ENCODE measurements at regions not wholly inside any gene's neighbourhood (a gene's known extent, or its start where the extent isn't known, plus 50 kb on each side); places are given as distances from the start of the nearest gene placed in this dataset.
"Not testable (repeated sequence)": the region's sequence is repeated elsewhere in the genome, so short reads cannot be mapped to it uniquely, and the experiment has no call there.

GRCh38 chr5:2810644-2811043, 59.2 kb upstream of the IRX2 start:
- Mint-ChIP-seq H3K4me1 (ENCODE audit: low read depth) (no peaks in the 10 kb centered on the region), H3K36me3 (ENCODE audit: low read depth) (no peaks in the 10 kb centered on the region), H3K9me3 (peaks cover 23% of the 10 kb centered on the region), H3K27ac (no peak overlapping the region), H3K4me3 (no peak overlapping the region), H3K27me3 (ENCODE audit: insufficient read depth) (peaks cover 1% of the 10 kb centered on the region; the same call in 1 of the 2 replicates)
- TF ChIP-seq CTCF (IDR thresholded peaks at IDR 0.05), result no peak
- no peak for DNase-seq

GRCh38 chr5:2807244-2807643, 55.8 kb upstream of the IRX2 start:
- DNase-seq; H3K4me1 Mint-ChIP-seq (ENCODE audit: low read depth); H3K36me3 Mint-ChIP-seq (ENCODE audit: low read depth); H3K27ac Mint-ChIP-seq; H3K27me3 Mint-ChIP-seq (ENCODE audit: insufficient read depth); H3K4me3 Mint-ChIP-seq: not testable (repeated sequence)
- peaks cover 13% of the 10 kb centered on the region for H3K9me3 Mint-ChIP-seq

GRCh38 chr5:2806176-2806575, 54.7 kb upstream of the IRX2 start:
- no peak for TF ChIP-seq CTCF (IDR thresholded peaks at IDR 0.05)
- H3K27ac Mint-ChIP-seq, result no peak overlapping the region
- no peaks in the 10 kb centered on the region for H3K4me1 Mint-ChIP-seq (ENCODE audit: low read depth)
- H3K27me3 Mint-ChIP-seq (ENCODE audit: insufficient read depth), result no peaks in the 10 kb centered on the region
- H3K4me3 Mint-ChIP-seq, result no peak overlapping the region
- peaks cover 13% of the 10 kb centered on the region for H3K9me3 Mint-ChIP-seq
- no peaks in the 10 kb centered on the region for H3K36me3 Mint-ChIP-seq (ENCODE audit: low read depth)
- no peak for DNase-seq

GRCh38 chr5:2805080-2805479, 53.6 kb upstream of the IRX2 start:
- H3K9me3 Mint-ChIP-seq, result peaks cover 13% of the 10 kb centered on the region
- no peak overlapping the region for H3K4me3 Mint-ChIP-seq
- H3K27me3 Mint-ChIP-seq (ENCODE audit: insufficient read depth), result no peaks in the 10 kb centered on the region
- H3K4me1 Mint-ChIP-seq (ENCODE audit: low read depth), result no peaks in the 10 kb centered on the region
- H3K27ac Mint-ChIP-seq, result no peak overlapping the region
- H3K36me3 Mint-ChIP-seq (ENCODE audit: low read depth), result no peaks in the 10 kb centered on the region
- no peak for DNase-seq
- no peak for TF ChIP-seq CTCF (IDR thresholded peaks at IDR 0.05)

GRCh38 chr5:2803751-2804150, 52.3 kb upstream of the IRX2 start:
- no peak overlapping the region for H3K27ac Mint-ChIP-seq
- DNase-seq, result no peak
- no peak for TF ChIP-seq CTCF (IDR thresholded peaks at IDR 0.05)
- no peak overlapping the region for H3K4me3 Mint-ChIP-seq
- no peaks in the 10 kb centered on the region for H3K4me1 Mint-ChIP-seq (ENCODE audit: low read depth)
- no peaks in the 10 kb centered on the region for H3K36me3 Mint-ChIP-seq (ENCODE audit: low read depth)
- peaks cover 15% of the 10 kb centered on the region for H3K9me3 Mint-ChIP-seq
- H3K27me3 Mint-ChIP-seq (ENCODE audit: insufficient read depth), result no peaks in the 10 kb centered on the region

- no peak for DNase-seq
- Mint-ChIP-seq H3K9me3 (peaks cover 15% of the 10 kb centered on the region), H3K27ac (no peak overlapping the region), H3K4me1 (ENCODE audit: low read depth) (no peaks in the 10 kb centered on the region), H3K27me3 (ENCODE audit: insufficient read depth) (no peaks in the 10 kb centered on the region; the same call in 1 of the 2 replicates), H3K36me3 (ENCODE audit: low read depth) (no peaks in the 10 kb centered on the region), H3K4me3 (no peak overlapping the region)
- no peak for TF ChIP-seq CTCF (IDR thresholded peaks at IDR 0.05)
These were observed 51.4 kb upstream of the IRX2 start for GRCh38 chr5:2802693-2803365.

Data from HFFc6 (cell line).